HG03565 (cell line): ENCODE measurements at regions not wholly inside any gene's neighbourhood (a gene's known extent, or its start where the extent isn't known, plus 50 kb on each side); places are given as distances from the start of the nearest gene placed in this dataset.
"Not testable (repeated sequence)": the region's sequence is repeated elsewhere in the genome, so short reads cannot be mapped to it uniquely, and the experiment has no call there.

Experiments
- ATAC-seq: cut with Tn5 transposase; IDR thresholded peaks from one replicate; pipeline ENCODE4 v1.9.1; 2021; ENCODE audit warnings: mild to moderate bottlenecking, moderate library complexity; ENCODE audit not compliant: unreplicated experiment

DNA sequence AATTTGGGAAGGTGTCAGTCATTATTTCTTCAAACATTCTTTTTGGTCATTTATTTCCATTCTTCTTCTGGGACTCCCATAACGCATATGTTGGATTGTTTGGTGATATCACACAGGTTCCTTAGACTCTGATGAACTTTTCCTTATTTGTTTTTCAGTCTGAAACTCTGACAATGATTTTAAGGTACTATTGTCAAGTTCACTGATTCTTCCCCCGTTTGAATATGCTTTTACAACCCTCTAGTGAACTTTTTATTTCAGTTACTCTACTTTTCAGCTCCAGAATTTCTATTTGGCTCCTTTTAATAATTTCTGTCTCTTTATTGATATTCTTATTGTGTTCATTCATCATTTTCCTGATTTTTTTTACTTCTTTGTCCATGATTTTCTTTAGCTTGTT lies 92.5 kb upstream of the RORB start:
- no peak for ATAC-seq

DNA sequence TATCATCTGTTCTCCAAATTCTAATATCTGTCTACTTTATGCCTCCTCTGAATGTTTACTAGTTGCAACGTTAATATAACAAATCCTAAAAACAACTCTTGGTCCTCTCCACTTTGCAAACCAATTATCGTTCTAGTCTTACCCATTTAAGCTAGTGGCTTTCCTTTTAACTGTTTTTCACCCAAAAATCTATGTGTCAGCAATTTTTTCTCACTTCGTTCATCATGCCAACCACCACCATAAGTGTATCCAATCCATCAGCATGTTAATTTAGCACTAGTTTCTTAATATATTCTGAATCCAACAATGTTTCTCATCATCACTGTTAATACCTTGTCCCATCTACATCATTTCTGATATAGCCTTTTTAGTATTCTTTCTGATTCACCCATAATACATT lies 90.0 kb upstream of the RORB start:
- ATAC-seq: no peak

DNA sequence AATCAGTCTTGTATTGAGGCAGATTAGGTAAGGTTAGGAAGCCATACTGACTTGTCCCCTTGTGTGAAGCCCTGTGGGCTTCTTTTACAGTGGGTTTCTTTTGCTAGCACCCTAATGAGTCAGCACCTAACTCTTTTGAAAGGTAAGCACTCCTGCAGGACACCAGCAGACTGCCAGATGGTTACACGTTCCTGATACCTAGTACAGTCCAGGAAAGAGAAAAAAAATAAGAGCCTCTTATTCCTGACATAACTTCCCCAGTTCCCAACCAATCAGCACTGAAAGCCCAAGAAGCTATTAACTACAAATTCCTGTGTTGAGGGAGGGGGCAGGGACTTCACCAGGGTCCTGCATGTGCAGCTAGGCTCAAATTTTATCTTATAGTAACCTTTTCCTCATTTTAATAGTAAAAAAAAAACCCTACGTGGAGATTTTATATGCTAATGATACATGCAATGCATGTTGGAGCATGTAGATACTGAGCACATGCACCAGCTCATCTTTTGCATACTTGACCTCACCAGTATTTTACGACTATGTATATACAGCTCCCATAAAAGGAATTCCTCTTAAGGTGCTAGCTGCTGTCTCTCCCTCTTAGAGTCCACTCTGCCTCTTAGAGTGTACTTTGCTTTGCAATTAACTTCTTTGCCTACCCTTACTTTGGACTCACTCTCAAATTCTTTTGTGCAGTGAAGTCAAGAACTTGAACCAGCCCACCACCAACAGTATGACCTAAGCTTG lies 84.7 kb upstream of the RORB start:
- ATAC-seq: no peak

- no peak for ATAC-seq
These were observed 83.3 kb upstream of the RORB start for GRCh38 chr9:74413876-74414275.

GRCh38 chr9:74414325-74414724 lies 82.8 kb upstream of the RORB start:
- ATAC-seq: no peak

DNA sequence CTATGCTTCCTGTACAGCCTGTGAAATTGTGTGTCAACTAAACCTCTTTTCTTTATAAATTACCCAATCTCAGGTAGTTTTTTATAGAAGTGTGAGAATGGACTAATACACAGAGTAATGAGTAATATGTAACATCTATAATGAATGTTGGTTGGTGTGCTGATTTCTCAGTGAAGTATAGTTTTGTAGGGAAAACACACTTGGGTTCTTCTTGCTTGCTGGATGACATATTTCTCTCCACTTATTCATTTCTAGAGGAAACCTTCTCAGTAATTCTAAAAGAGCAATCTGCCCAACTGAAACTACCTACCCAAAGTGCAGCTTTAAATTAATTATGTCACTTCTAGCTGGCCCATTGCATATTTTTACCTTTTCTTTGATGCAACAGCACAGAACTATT lies 81.1 kb upstream of the RORB start:
- no peak for ATAC-seq

GRCh38 chr9:74424488-74424887 lies 72.6 kb upstream of the RORB start:
- not testable (repeated sequence) for ATAC-seq

DNA sequence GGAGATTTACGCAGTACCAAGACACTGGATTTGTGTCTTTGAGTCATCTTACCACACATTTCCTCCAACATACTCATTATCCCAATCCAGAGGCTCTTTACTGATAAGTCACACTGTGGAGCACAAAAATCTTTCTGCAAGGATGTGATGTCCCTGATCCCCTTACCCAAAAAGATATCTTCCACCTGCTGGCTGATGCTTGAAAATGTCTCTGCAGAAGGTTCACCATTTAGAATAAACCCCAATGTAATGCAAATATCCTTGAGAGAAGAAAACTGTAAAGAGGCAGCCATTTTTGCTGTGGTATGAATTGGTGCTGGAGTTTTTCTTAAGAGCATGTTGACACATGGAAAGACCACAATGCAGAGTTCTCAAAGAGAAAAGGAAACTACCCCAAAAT lies 65.7 kb upstream of the RORB start:
- no peak for ATAC-seq

DNA sequence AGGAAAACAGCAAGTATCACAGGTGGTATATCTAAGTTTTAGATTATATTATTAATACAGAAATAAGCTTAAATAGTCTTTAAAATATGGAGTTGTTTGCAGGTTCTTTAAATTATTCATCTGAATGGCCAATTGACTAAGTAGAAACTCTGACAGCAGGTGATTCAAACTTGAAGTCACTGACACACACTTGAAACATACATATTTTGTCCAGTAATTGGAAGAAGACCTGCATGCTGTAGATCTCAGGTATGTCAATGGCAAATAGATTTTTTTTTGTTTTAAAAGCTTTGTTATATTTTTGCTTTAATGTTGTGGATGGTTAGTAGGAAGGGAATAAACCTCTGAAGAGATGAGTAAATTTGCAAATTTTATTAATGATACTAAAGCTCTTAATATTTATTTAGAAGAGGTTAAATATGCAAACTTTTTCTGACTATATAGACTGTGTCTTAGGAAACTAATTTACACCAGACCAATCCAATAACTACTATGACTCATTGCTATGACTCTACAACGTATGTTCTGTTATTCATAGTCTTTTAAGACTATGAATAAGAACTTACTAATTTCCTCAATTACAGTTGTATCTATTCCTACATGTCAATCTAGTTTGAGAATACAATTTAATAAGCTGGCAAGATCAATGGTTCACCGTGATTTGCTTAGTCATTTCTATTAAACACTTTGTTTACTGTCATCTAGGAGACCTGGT lies 53.9 kb upstream of the RORB start:
- ATAC-seq: no peak

DNA sequence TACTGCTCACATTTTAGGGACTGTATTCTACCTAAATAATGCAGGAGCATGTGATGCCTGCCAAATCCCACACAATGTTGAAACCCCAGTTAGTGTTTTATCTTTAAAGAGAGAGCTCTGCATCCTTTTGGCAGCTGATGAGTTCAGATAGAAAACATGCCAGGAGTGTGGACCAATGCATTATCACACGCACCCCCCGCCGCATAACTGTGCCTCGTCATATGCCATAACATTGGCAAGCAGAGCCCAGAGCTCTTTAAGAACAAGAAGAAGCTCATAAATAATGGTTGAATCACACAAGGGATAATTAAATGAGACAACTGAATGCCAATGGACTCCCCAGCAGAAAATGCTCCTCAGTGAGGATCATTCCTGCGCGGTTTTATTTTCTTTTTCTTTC lies 52.8 kb upstream of the RORB start:
- no peak for ATAC-seq
